Right cardiac atrium (tissue), 5 donors: ENCODE measurements at regions not wholly inside any gene's neighbourhood (a gene's known extent, or its start where the extent isn't known, plus 50 kb on each side); places are given as distances from the start of the nearest gene placed in this dataset.

ENCODE experiments used
- ATAC-seq, 2 donors: fragments of 200-7000 bp; cut with Tn5 transposase; one replicate each; pipeline versions ENCODE4 v1.8.0 to v1.9.1; 2020; ENCODE audit warnings: moderate library complexity in 2 of 2, mild to moderate bottlenecking in 1 of 2
- DNase-seq, 3 donors: peaks; one replicate each; pipeline ENCODE4 v3.0.0-alpha.2; 2020
- H3K27ac ChIP-seq: one replicate; pipeline ENCODE4 v1.5.1; 2013; ENCODE audit warnings: mild to moderate bottlenecking, low read length, control low read depth, moderate library complexity
- H3K27me3 ChIP-seq: one replicate; pipeline ENCODE4 v1.6.1; 2013; ENCODE audit not compliant: control insufficient read depth, insufficient read depth
- H3K4me1 ChIP-seq: one replicate; pipeline ENCODE4 v1.6.1; 2013; ENCODE audit warnings: low read length; ENCODE audit not compliant: control insufficient read depth, insufficient read depth
- H3K4me3 ChIP-seq: one replicate; pipeline ENCODE4 v1.5.1; 2013; ENCODE audit warnings: low read length, control low read depth
- H3K9me3 ChIP-seq: one replicate; pipeline ENCODE4 v1.6.1; 2013; ENCODE audit warnings: low read length; ENCODE audit not compliant: control insufficient read depth
- WGBS: extraction: QIAGEN DNeasy Blood & Tissue Kit; methylation state at CpG from one replicate; pipeline ENCODE4 v1.1.7; 2013; 5-methylcytosine and 5-hydroxymethylcytosine counted together
- intact Hi-C, 4 donors: fragments of 100-400 bp; cut with DNase I; formaldehyde crosslinking; loops; one replicate each; pipeline versions ENCODE4 v1.11.0 to v1.14.0; 2022 to 2023
- donor health status: healthy with polysubstance abuse.
- donor health status: DM: no; HTN: yes; CAD: no.
- donor health status: DM: no; HTN: no; CAD: no.
- donor health status: DM: no; HTN: yes; CAD: no; lungs with severe emphysema.
- donor health status: DM: yes; HTN: yes; CAD: no.

- 73% methylated on average over 1 of the region's 1 CpG for WGBS
- DNase-seq: no peak
- H3K27me3 ChIP-seq: no peaks in the 10 kb centered on the region
- no peak for ATAC-seq
- H3K4me3 ChIP-seq: no peak overlapping the region
- H3K27ac ChIP-seq: no peak overlapping the region
- no peaks in the 10 kb centered on the region for H3K9me3 ChIP-seq
- H3K4me1 ChIP-seq: no peaks in the 10 kb centered on the region
- intact Hi-C loops: no loop called here
Measured at GRCh38 chr5:148708854-148709253, 54.5 kb upstream of the HTR4 start.

- 46% methylated on average over 3 of the region's 3 CpGs for WGBS
- H3K4me3 ChIP-seq: no peak overlapping the region
- intact Hi-C loops: no loop called here
- no peaks in the 10 kb centered on the region for H3K27me3 ChIP-seq
- ATAC-seq: peak; percentile 54 to 55
- H3K27ac ChIP-seq: no peak overlapping the region
- no peaks in the 10 kb centered on the region for H3K9me3 ChIP-seq
- no peaks in the 10 kb centered on the region for H3K4me1 ChIP-seq
- no peak for DNase-seq
Measured at GRCh38 chr5:148711961-148712360, 57.6 kb upstream of the HTR4 start.

GRCh38 chr5:148713735-148714508, 59.6 kb upstream of the HTR4 start:
- Histone ChIP-seq H3K4me3 (no peak overlapping the region), H3K27ac (no peak overlapping the region), H3K4me1 (no peaks in the 10 kb centered on the region), H3K27me3 (no peaks in the 10 kb centered on the region), H3K9me3 (no peaks in the 10 kb centered on the region)
- no peak for DNase-seq
- intact Hi-C loops: no loop called here
- ATAC-seq: no peak

GRCh38 chr5:148716716-148717115, 62.4 kb upstream of the HTR4 start:
- ATAC-seq (no peak), DNase-seq (no peak)
- 89% methylated on average over 4 of the region's 4 CpGs for WGBS
- intact Hi-C loops: no loop called here
- Histone ChIP-seq H3K9me3 (no peaks in the 10 kb centered on the region), H3K27me3 (no peaks in the 10 kb centered on the region), H3K27ac (no peak overlapping the region), H3K4me3 (no peak overlapping the region), H3K4me1 (peaks cover 1% of the 10 kb centered on the region)

- Histone ChIP-seq H3K27me3 (no peaks in the 10 kb centered on the region), H3K27ac (no peak overlapping the region), H3K4me1 (peaks cover 1% of the 10 kb centered on the region), H3K9me3 (no peaks in the 10 kb centered on the region), H3K4me3 (no peak overlapping the region)
- DNase-seq (no peak), ATAC-seq (no peak)
- 96% methylated on average over 3 of the region's 3 CpGs for WGBS
- intact Hi-C loops: no loop called here
Measured at GRCh38 chr5:148717668-148718067, 63.3 kb upstream of the HTR4 start.

GRCh38 chr5:148719605-148720004, 65.3 kb upstream of the HTR4 start:
- 72% methylated on average over 3 of the region's 3 CpGs for WGBS
- H3K27me3 ChIP-seq: no peaks in the 10 kb centered on the region
- H3K9me3 ChIP-seq: no peaks in the 10 kb centered on the region
- H3K27ac ChIP-seq: no peak overlapping the region
- intact Hi-C loops: loop anchor here in 1 of 4 donors (10.0 kb wide), 1 partner anchor 425 kb away; no protein-coding TSS in a partner anchor
- ATAC-seq (no peak), DNase-seq (no peak)
- H3K4me1 ChIP-seq: peaks cover 1% of the 10 kb centered on the region
- no peak overlapping the region for H3K4me3 ChIP-seq

GRCh38 chr5:148720257-148720656, 65.9 kb upstream of the HTR4 start:
- intact Hi-C loops: loop anchor here in 1 of 4 donors (10.0 kb wide), 1 partner anchor 425 kb away; no protein-coding TSS in a partner anchor
- Histone ChIP-seq H3K27me3 (no peaks in the 10 kb centered on the region), H3K9me3 (no peaks in the 10 kb centered on the region), H3K4me1 (peaks cover 1% of the 10 kb centered on the region), H3K27ac (no peak overlapping the region), H3K4me3 (no peak overlapping the region)
- ATAC-seq: no peak
- no peak for DNase-seq

- Histone ChIP-seq H3K27me3 (no peaks in the 10 kb centered on the region), H3K4me3 (no peak overlapping the region), H3K4me1 (peaks cover 1% of the 10 kb centered on the region), H3K27ac (no peak overlapping the region), H3K9me3 (no peaks in the 10 kb centered on the region)
- no peak for ATAC-seq
- intact Hi-C loops: loop anchor here in 1 of 4 donors (10.0 kb wide), 1 partner anchor 428 kb away; no protein-coding TSS in a partner anchor
- no peak for DNase-seq
Measured at GRCh38 chr5:148723143-148723542, 68.8 kb upstream of the HTR4 start.

- no peak for ATAC-seq
- H3K27ac ChIP-seq: no peak overlapping the region
- 77% methylated on average over 6 of the region's 6 CpGs for whole genome bisulfite sequencing
- no peak for DNase-seq
- H3K4me3 ChIP-seq: no peak overlapping the region
- no peaks in the 10 kb centered on the region for H3K9me3 ChIP-seq
- no peaks in the 10 kb centered on the region for H3K4me1 ChIP-seq
- no peaks in the 10 kb centered on the region for H3K27me3 ChIP-seq
- intact Hi-C loops: loop anchor here in 2 of 4 donors (5.0 to 10.0 kb wide), 2 partner anchors 283 to 431 kb away; no protein-coding TSS in a partner anchor
Measured at GRCh38 chr5:148725675-148726074, 71.3 kb upstream of the HTR4 start.

GRCh38 chr5:148729182-148729581, 74.9 kb upstream of the HTR4 start:
- Histone ChIP-seq H3K27ac (no peak overlapping the region), H3K27me3 (no peaks in the 10 kb centered on the region), H3K4me1 (no peaks in the 10 kb centered on the region), H3K9me3 (no peaks in the 10 kb centered on the region), H3K4me3 (no peak overlapping the region)
- ATAC-seq (no peak), DNase-seq (no peak)
- intact Hi-C loops: loop anchor here in 3 of 4 donors (2.0 to 10.0 kb wide), 3 partner anchors 284 to 434 kb away; no protein-coding TSS in a partner anchor

- H3K4me3 ChIP-seq: no peak overlapping the region
- no peaks in the 10 kb centered on the region for H3K9me3 ChIP-seq
- intact Hi-C loops: loop anchor here (2.0 to 10.0 kb wide), 9 partner anchors 225 to 553 kb away; no protein-coding TSS in a partner anchor
- H3K4me1 ChIP-seq: no peaks in the 10 kb centered on the region
- H3K27me3 ChIP-seq: no peaks in the 10 kb centered on the region
- no peak for DNase-seq
- ATAC-seq: peak; percentile 42 to 51
- WGBS: 62% methylated on average over 2 of the region's 2 CpGs
- no peak overlapping the region for H3K27ac ChIP-seq
Measured at GRCh38 chr5:148730270-148730669, 75.9 kb upstream of the HTR4 start.
